C4-2B (cell line): ENCODE measurements at regions not wholly inside any gene's neighbourhood (a gene's known extent, or its start where the extent isn't known, plus 50 kb on each side); places are given as distances from the start of the nearest gene placed in this dataset.

Source experiments
- CTCF ChIP-seq: fragments of 450-650 bp; conservative IDR thresholded peaks from 2 replicates; pipeline ENCODE4 v1.5.1; 2017; ENCODE audit warnings: mild to moderate bottlenecking
- ZFX ChIP-seq: fragments of 450-650 bp; IDR thresholded peaks from 2 replicates; pipeline ENCODE4 v1.6.1; 2017

GRCh38 chr2:104127049-104127770, 726.7 kb upstream of the POU3F3 start:
- TF ChIP-seq CTCF (no peak), ZFX (no peak)
